WTC11 (cell line): ENCODE measurements at regions not wholly inside any gene's neighbourhood (a gene's known extent, or its start where the extent isn't known, plus 50 kb on each side); places are given as distances from the start of the nearest gene placed in this dataset.

ENCODE experiments used
- AR ChIP-seq: fragments of 250-450 bp; sonication (Bioruptor Pico); IDR thresholded peaks from 2 replicates; pipeline ENCODE4 v1.9.0; 2021; ENCODE audit warnings: mild to moderate bottlenecking
- CTCF ChIP-seq: fragments of 200-600 bp; IDR thresholded peaks from 2 replicates; pipeline ENCODE4 v1.8.0; 2022; ENCODE audit warnings: antibody characterized with exemption
- MAX ChIP-seq: sonication (generic); formaldehyde crosslinking; IDR thresholded peaks from 2 replicates; pipeline ENCODE4 v1.8.0; 2022; ENCODE audit warnings: mild to moderate bottlenecking, missing genetic modification reagents
- PRDM15 ChIP-seq: sonication (generic); formaldehyde crosslinking; IDR thresholded peaks from 2 replicates; pipeline ENCODE4 v1.8.0; 2022; ENCODE audit warnings: missing genetic modification reagents

GRCh38 chr3:102081572-102082289 lies 232.4 kb downstream of the NFKBIZ start:
- TF ChIP-seq AR (CRISPR knock-in tag) (no peak), PRDM15 (CRISPR knock-in tag) (no peak), CTCF (no peak), MAX (no peak)
